ENCODE measurements at regions not wholly inside any gene's neighbourhood (a gene's known extent, or its start where the extent isn't known, plus 50 kb on each side); places are given as distances from the start of the nearest gene placed in this dataset.

- H3K27ac Mint-ChIP-seq: peak overlapping the region; percentile 4
- DNase-seq (ENCODE audit: low spot score in 2 of 2, unreplicated experiment in 2 of 2): no peak
- H3K4me3 Mint-ChIP-seq: no peak overlapping the region
- H3K27me3 Mint-ChIP-seq (ENCODE audit: low read depth): no peaks in the 10 kb centered on the region
- TF ChIP-seq CTCF (IDR thresholded peaks at IDR 0.05; ENCODE audit: unreplicated experiment): no peak
- H3K36me3 Mint-ChIP-seq: no peaks in the 10 kb centered on the region
- no peaks in the 10 kb centered on the region for H3K4me1 Mint-ChIP-seq
- peaks cover 14% of the 10 kb centered on the region for H3K9me3 Mint-ChIP-seq
Measured at GRCh38 chr2:145729481-145729880, 1209.6 kb upstream of the ZEB2 start.

- Mint-ChIP-seq H3K4me3 (no peak overlapping the region), H3K9me3 (peaks cover 11% of the 10 kb centered on the region), H3K27ac (no peak overlapping the region), H3K4me1 (no peaks in the 10 kb centered on the region), H3K36me3 (no peaks in the 10 kb centered on the region), H3K27me3 (ENCODE audit: low read depth) (no peaks in the 10 kb centered on the region)
- DNase-seq (ENCODE audit: low spot score in 2 of 2, unreplicated experiment in 2 of 2): no peak
- TF ChIP-seq CTCF (IDR thresholded peaks at IDR 0.05; ENCODE audit: unreplicated experiment): no peak
Measured at GRCh38 chr2:145728511-145728910, 1208.6 kb upstream of the ZEB2 start.

GRCh38 chr2:145725876-145726275, 1206.0 kb upstream of the ZEB2 start:
- H3K4me3 Mint-ChIP-seq: no peak overlapping the region
- no peak for TF ChIP-seq CTCF (IDR thresholded peaks at IDR 0.05; ENCODE audit: unreplicated experiment)

GRCh38 chr2:145724311-145724898, 1204.5 kb upstream of the ZEB2 start:
- Mint-ChIP-seq H3K27ac (peak overlapping the region; percentile 19), H3K27me3 (ENCODE audit: low read depth) (no peaks in the 10 kb centered on the region), H3K4me3 (no peak overlapping the region), H3K4me1 (no peaks in the 10 kb centered on the region), H3K36me3 (no peaks in the 10 kb centered on the region), H3K9me3 (peaks cover 10% of the 10 kb centered on the region)
- DNase-seq (ENCODE audit: low spot score in 2 of 2, unreplicated experiment in 2 of 2): no peak
- TF ChIP-seq CTCF (IDR thresholded peaks at IDR 0.05; ENCODE audit: unreplicated experiment): no peak

More at GRCh38 chr2:145725876-145726275, 1206.0 kb upstream of the ZEB2 start:
- H3K9me3 Mint-ChIP-seq: peaks cover 10% of the 10 kb centered on the region
- H3K4me1 Mint-ChIP-seq: no peaks in the 10 kb centered on the region
- no peaks in the 10 kb centered on the region for H3K27me3 Mint-ChIP-seq (ENCODE audit: low read depth)
- H3K36me3 Mint-ChIP-seq: no peaks in the 10 kb centered on the region
- DNase-seq (ENCODE audit: low spot score in 2 of 2, unreplicated experiment in 2 of 2): no peak
- H3K27ac Mint-ChIP-seq: no peak overlapping the region

GRCh38 chr2:145723872-145724271, 1204.0 kb upstream of the ZEB2 start:
- H3K9me3 Mint-ChIP-seq: peaks cover 10% of the 10 kb centered on the region
- no peak for DNase-seq (ENCODE audit: low spot score in 2 of 2, unreplicated experiment in 2 of 2)
- H3K36me3 Mint-ChIP-seq: no peaks in the 10 kb centered on the region
- H3K27ac Mint-ChIP-seq: no peak overlapping the region
- no peaks in the 10 kb centered on the region for H3K27me3 Mint-ChIP-seq (ENCODE audit: low read depth)
- TF ChIP-seq CTCF (IDR thresholded peaks at IDR 0.05; ENCODE audit: unreplicated experiment): no peak
- no peak overlapping the region for H3K4me3 Mint-ChIP-seq
- H3K4me1 Mint-ChIP-seq: no peaks in the 10 kb centered on the region

GRCh38 chr2:145721681-145722080, 1201.8 kb upstream of the ZEB2 start:
- DNase-seq (ENCODE audit: low spot score in 2 of 2, unreplicated experiment in 2 of 2): no peak
- H3K9me3 Mint-ChIP-seq: peaks cover 4% of the 10 kb centered on the region
- H3K27ac Mint-ChIP-seq: no peak overlapping the region
- no peak for TF ChIP-seq CTCF (IDR thresholded peaks at IDR 0.05; ENCODE audit: unreplicated experiment)
- H3K27me3 Mint-ChIP-seq (ENCODE audit: low read depth): no peaks in the 10 kb centered on the region
- no peaks in the 10 kb centered on the region for H3K4me1 Mint-ChIP-seq
- H3K36me3 Mint-ChIP-seq: no peaks in the 10 kb centered on the region
- no peak overlapping the region for H3K4me3 Mint-ChIP-seq

Measured in mesothelial cell of epicardium (in vitro differentiated cells).